B cell (primary cell): ENCODE measurements at regions not wholly inside any gene's neighbourhood (a gene's known extent, or its start where the extent isn't known, plus 50 kb on each side); places are given as distances from the start of the nearest gene placed in this dataset.
"Not testable (repeated sequence)": the region's sequence is repeated elsewhere in the genome, so short reads cannot be mapped to it uniquely, and the experiment has no call there.

Experiments used
- ATAC-seq: fragments of 200-7000 bp; cut with Tn5 transposase; one replicate; pipeline ENCODE4 v1.10.0; 2021; ENCODE audit warnings: low read depth, mild to moderate bottlenecking, moderate number of reproducible peaks, moderate library complexity
- CTCF ChIA-PET: fragments of 350-600 bp; sonication (Branson Sonifier 250); formaldehyde crosslinking; loops from one replicate; lab custom pipeline; 2021; ENCODE audit warnings: antibody characterized with exemption, inconsistent platforms; lab: Charles Lee
- POLR2A ChIA-PET: fragments of 350-600 bp; sonication (Branson Sonifier 250); formaldehyde crosslinking; loops from one replicate; lab custom pipeline; 2021; ENCODE audit warnings: antibody characterized with exemption; lab: Charles Lee
- DNase-seq: peaks from one replicate; pipeline ENCODE4 v3.0.0; 2013
- H2AFZ ChIP-seq: 2 replicates; pipeline ENCODE4 v1.6.1; 2012; ENCODE audit warnings: mild to moderate bottlenecking, low read depth, low read length; ENCODE audit not compliant: insufficient read depth, poor library complexity, severe bottlenecking
- H3K27ac ChIP-seq, 2 donors: 1 replicate in 1 of 2; 2 replicates in 1 of 2; pipeline ENCODE4 v1.5.1; 2012 to 2013; ENCODE audit warnings: low read length in 2 of 2, mild to moderate bottlenecking in 2 of 2, moderate library complexity in 1 of 2
- H3K27me3 ChIP-seq, 4 experiments: fragments of 200-600 bp in 1 of 4; sonication (generic) in 1 of 4; replicated peaks in 1 of 4; 1 replicate in 2 of 4; 2 replicates in 2 of 4; pipeline versions ENCODE4 v1.6.1 to v1.7.0; 2013 to 2016; ENCODE audit warnings: low read length in 3 of 4, mild to moderate bottlenecking in 2 of 4, mixed read lengths in 1 of 4, moderate library complexity in 1 of 4; ENCODE audit not compliant: insufficient read depth in 4 of 4, control insufficient read depth in 3 of 4; ENCODE audit errors: control extremely low read depth in 1 of 4
- H3K36me3 ChIP-seq, 2 experiments: replicated peaks in 1 of 2; 1 replicate in 1 of 2; 2 replicates in 1 of 2; pipeline versions ENCODE4 v1.6.1 to v1.7.1; 2013; ENCODE audit warnings: low read length in 1 of 2; ENCODE audit not compliant: insufficient read depth in 2 of 2, control insufficient read depth in 1 of 2; ENCODE audit errors: control extremely low read depth in 1 of 2, extremely low read depth in 1 of 2
- H3K4me1 ChIP-seq, 2 donors: fragments of 200-600 bp in 1 of 2; sonication (generic) in 1 of 2; 1 replicate in 1 of 2; 2 replicates in 1 of 2; pipeline versions ENCODE4 v1.5.1 to v1.6.1; 2013 to 2017; ENCODE audit warnings: low read length in 2 of 2; ENCODE audit not compliant: control insufficient read depth in 2 of 2, insufficient read depth in 2 of 2
- H3K4me2 ChIP-seq: replicated peaks from 2 replicates; pipeline ENCODE3; 2012; ENCODE audit warnings: mild to moderate bottlenecking, low read depth, low read length; ENCODE audit not compliant: poor library complexity, severe bottlenecking
- H3K4me3 ChIP-seq, 5 experiments: fragments of 200-600 bp in 1 of 5; sonication (generic) in 1 of 5; 1 replicate in 3 of 5; 2 replicates in 2 of 5; pipeline versions ENCODE4 v1.5.1 to v1.7.0; 2011 to 2016; ENCODE audit warnings: low read length in 4 of 5, mild to moderate bottlenecking in 4 of 5, low read depth in 2 of 5, control low read depth in 1 of 5, moderate library complexity in 1 of 5; ENCODE audit not compliant: insufficient read depth in 1 of 5; ENCODE audit errors: control extremely low read depth in 1 of 5, extremely low read depth in 1 of 5
- H3K79me2 ChIP-seq: fragments of 200-600 bp; sonication (generic); one replicate; pipeline ENCODE4 v1.6.0; 2016; ENCODE audit warnings: low read length; ENCODE audit not compliant: control insufficient read depth, insufficient read depth
- H3K9ac ChIP-seq: fragments of 200-600 bp; sonication (generic); 2 replicates; pipeline ENCODE4 v1.6.1; 2017; ENCODE audit warnings: mild to moderate bottlenecking, low read length, moderate library complexity
- H3K9me3 ChIP-seq, 3 donors: one replicate each; pipeline versions ENCODE4 v1.6.1 to v1.7.1; 2013; ENCODE audit warnings: low read length in 2 of 3; ENCODE audit not compliant: control insufficient read depth in 2 of 3, insufficient read depth in 1 of 3; ENCODE audit errors: control extremely low read depth in 1 of 3
- H4K20me1 ChIP-seq: 2 replicates; pipeline ENCODE4 v1.6.0; 2012; ENCODE audit warnings: mild to moderate bottlenecking, low read length; ENCODE audit not compliant: insufficient read depth, control insufficient read depth, poor library complexity, severe bottlenecking
- H3K27ac Mint-ChIP-seq: one replicate; pipeline ENCODE4 v1.8.0; 2021; ENCODE audit warnings: mixed read lengths
- H3K27me3 Mint-ChIP-seq: one replicate; pipeline ENCODE4 v1.8.0; 2021; ENCODE audit warnings: mixed read lengths
- H3K4me1 Mint-ChIP-seq: one replicate; pipeline ENCODE4 v1.8.0; 2021; ENCODE audit warnings: mixed read lengths
- H3K4me3 Mint-ChIP-seq: one replicate; pipeline ENCODE4 v1.8.0; 2021; ENCODE audit warnings: mixed read lengths
- H3K9me3 Mint-ChIP-seq: one replicate; pipeline ENCODE4 v1.8.0; 2022; ENCODE audit warnings: mixed read lengths; ENCODE audit not compliant: insufficient read depth
- WGBS: methylation state at CpG from one replicate; pipeline ENCODE4 v1.1.5; 2013; ENCODE audit warnings: missing lambda C conversion rate; ENCODE audit not compliant: insufficient coverage; 5-methylcytosine and 5-hydroxymethylcytosine counted together
- intact Hi-C: fragments of 100-400 bp; cut with micrococcal nuclease; formaldehyde crosslinking; loops from one replicate; pipeline ENCODE4 v1.10.0; 2022

GRCh38 chr15:30688684-30689083 is 62.8 kb downstream of the ARHGAP11B start:
- H3K27ac ChIP-seq, H3K4me2 ChIP-seq, POLR2A ChIA-PET, H3K4me1 ChIP-seq, CTCF ChIA-PET, H3K9ac ChIP-seq, H3K27me3 ChIP-seq, H2AFZ ChIP-seq, intact Hi-C loops, H3K36me3 ChIP-seq, H3K4me1 Mint-ChIP-seq, H3K4me3 ChIP-seq, H3K27me3 Mint-ChIP-seq, H4K20me1 ChIP-seq, H3K27ac Mint-ChIP-seq, ATAC-seq, H3K79me2 ChIP-seq, H3K9me3 ChIP-seq, H3K4me3 Mint-ChIP-seq, DNase-seq, H3K9me3 Mint-ChIP-seq: not testable (repeated sequence)
- WGBS, result 71% methylated on average over 1 of the region's 5 CpGs

GRCh38 chr15:30690153-30690552 is 64.2 kb downstream of the ARHGAP11B start:
- H3K4me3 ChIP-seq, H3K9me3 ChIP-seq, H3K27me3 Mint-ChIP-seq, POLR2A ChIA-PET, H3K9ac ChIP-seq, ATAC-seq, H2AFZ ChIP-seq, H3K4me1 Mint-ChIP-seq, H4K20me1 ChIP-seq, CTCF ChIA-PET, H3K27me3 ChIP-seq, H3K36me3 ChIP-seq, H3K4me2 ChIP-seq, intact Hi-C loops, H3K4me3 Mint-ChIP-seq, H3K79me2 ChIP-seq, H3K27ac ChIP-seq, H3K27ac Mint-ChIP-seq, DNase-seq, H3K9me3 Mint-ChIP-seq, H3K4me1 ChIP-seq: not testable (repeated sequence)
- no CpG with 5 or more reads among the region's 2 CpGs for WGBS

- ATAC-seq, DNase-seq, H3K4me3 ChIP-seq, CTCF ChIA-PET, H3K4me2 ChIP-seq, H3K27ac ChIP-seq, H3K9me3 ChIP-seq, H3K36me3 ChIP-seq, H3K79me2 ChIP-seq, H3K27ac Mint-ChIP-seq, H3K4me1 Mint-ChIP-seq, H3K27me3 Mint-ChIP-seq, H3K27me3 ChIP-seq, H3K9ac ChIP-seq, POLR2A ChIA-PET, H3K9me3 Mint-ChIP-seq, H2AFZ ChIP-seq, H3K4me3 Mint-ChIP-seq, H4K20me1 ChIP-seq, intact Hi-C loops, H3K4me1 ChIP-seq: not testable (repeated sequence)
- WGBS, result no CpG with 5 or more reads among the region's 3 CpGs
Observed at GRCh38 chr15:30695811-30696210, 69.9 kb downstream of the ARHGAP11B start.

GRCh38 chr15:30696439-30697314 is 70.7 kb downstream of the ARHGAP11B start:
- POLR2A ChIA-PET, H3K27me3 Mint-ChIP-seq, H3K4me1 ChIP-seq, intact Hi-C loops, H3K36me3 ChIP-seq, H3K4me2 ChIP-seq, H2AFZ ChIP-seq, H3K4me3 ChIP-seq, H3K79me2 ChIP-seq, H3K9me3 ChIP-seq, H3K27ac ChIP-seq, CTCF ChIA-PET, H4K20me1 ChIP-seq, H3K9ac ChIP-seq, H3K27me3 ChIP-seq, H3K9me3 Mint-ChIP-seq, H3K4me1 Mint-ChIP-seq: not testable (repeated sequence)
- Mint-ChIP-seq H3K27ac (peak overlapping the region; percentile 83), H3K4me3 (peak overlapping the region; percentile 45)
- DNase-seq (peak; percentile 31), ATAC-seq (peak; percentile 71)
- WGBS, result 72% methylated on average over 2 of the region's 15 CpGs
